Panc1 (cell line): ENCODE measurements at regions not wholly inside any gene's neighbourhood (a gene's known extent, or its start where the extent isn't known, plus 50 kb on each side); places are given as distances from the start of the nearest gene placed in this dataset.
"Not testable (repeated sequence)": the region's sequence is repeated elsewhere in the genome, so short reads cannot be mapped to it uniquely, and the experiment has no call there.

Experiments used
- ATAC-seq: fragments of 200-7000 bp; cut with Tn5 transposase; 2 replicates; pipeline ENCODE4 v1.9.1; 2020; ENCODE audit warnings: mild to moderate bottlenecking, moderate library complexity
- BruUV-seq: library from RNA; stranded (reverse); fragments of 400-500 nt; replicated peaks from 2 replicates; lab custom pipeline; 2021; lab: Mats Ljungman, UMichigan
- CTCF ChIA-PET: fragments of 300-600 bp; sonication (Branson Sonifier 250); formaldehyde crosslinking; loops from one replicate; lab custom pipeline; 2022; ENCODE audit warnings: antibody characterized with exemption; lab: Charles Lee
- POLR2A ChIA-PET: fragments of 300-600 bp; sonication (Branson Sonifier 250); formaldehyde crosslinking; loops from one replicate; lab custom pipeline; 2022; ENCODE audit warnings: antibody characterized with exemption; lab: Charles Lee
- DNase-seq: peaks from one replicate; pipeline ENCODE4 v3.0.0-alpha.2; 2010; ENCODE audit warnings: low read depth, low spot score
- H3K27ac ChIP-seq: 2 replicates; pipeline ENCODE4 v1.5.1; 2011; ENCODE audit warnings: mild to moderate bottlenecking, low read length, inconsistent platforms
- H3K27me3 ChIP-seq: fragments of 200-500 bp; sonication (Bioruptor generic); 2 replicates; pipeline ENCODE4 v1.6.0; 2014; ENCODE audit warnings: low read length, inconsistent platforms; ENCODE audit not compliant: control insufficient read depth, insufficient read depth
- H3K36me3 ChIP-seq: fragments of 200-500 bp; sonication (Bioruptor generic); 2 replicates; pipeline ENCODE4 v1.5.1; 2014; ENCODE audit warnings: inconsistent platforms, mild to moderate bottlenecking, low read length, moderate library complexity; ENCODE audit not compliant: control insufficient read depth, insufficient read depth
- H3K4me1 ChIP-seq: 2 replicates; pipeline ENCODE4 v1.5.1; 2011; ENCODE audit warnings: inconsistent platforms, mild to moderate bottlenecking, low read length, moderate library complexity; ENCODE audit not compliant: control insufficient read depth, insufficient read depth
- H3K4me3 ChIP-seq, 2 experiments: 2 replicates each; pipeline ENCODE4 v1.5.1; 2011 to 2012; ENCODE audit warnings: low read depth in 2 of 2, low read length in 2 of 2, mild to moderate bottlenecking in 2 of 2, inconsistent platforms in 1 of 2, moderate library complexity in 1 of 2
- H3K9me3 ChIP-seq: fragments of 200-500 bp; sonication (Bioruptor generic); 2 replicates; pipeline ENCODE4 v1.5.1; 2014; ENCODE audit warnings: low read depth, mild to moderate bottlenecking, inconsistent platforms, low read length, moderate library complexity; ENCODE audit not compliant: control insufficient read depth, insufficient read depth
- CTCF ChIP-seq: fragments of 450-650 bp; IDR thresholded peaks from 2 replicates; pipeline ENCODE4 v1.5.1; 2017; ENCODE audit warnings: mild to moderate bottlenecking
- POLR2AphosphoS5 ChIP-seq: IDR thresholded peaks from 2 replicates; pipeline ENCODE4 v1.6.1; 2012; ENCODE audit warnings: mild to moderate bottlenecking, low read depth, low read length, moderate library complexity
- SIN3A ChIP-seq: IDR thresholded peaks from 2 replicates; pipeline ENCODE4 v1.6.1; 2012; ENCODE audit warnings: low read depth, mild to moderate bottlenecking, low read length, moderate library complexity, borderline replicate concordance; ENCODE audit not compliant: insufficient read depth
- TCF7L2 ChIP-seq: IDR thresholded peaks from 2 replicates; pipeline ENCODE4 v1.6.1; 2011; ENCODE audit warnings: mild to moderate bottlenecking, low read depth, low read length, inconsistent platforms
- in situ Hi-C: cut with HindIII; loops from 2 replicates; pipeline ENCODE4 v1.10.0; 2016; ENCODE audit warnings: low sequenced_read_pairs, low pct_unique_long_range_greater_than_20kb
- intact Hi-C: fragments of 100-400 bp; cut with micrococcal nuclease; formaldehyde crosslinking; loops from one replicate; pipeline ENCODE4 v1.10.0; 2022; ENCODE audit not compliant: unreplicated experiment
- TF ChIP-seq, protein P1 (sequence below), 2 experiments: IDR thresholded peaks; 2 replicates each; pipeline ENCODE4 v1.6.1; 2011 to 2012; ENCODE audit warnings: low read depth in 2 of 2, control low read depth in 1 of 2, low read length in 1 of 2, mild to moderate bottlenecking in 1 of 2, moderate library complexity in 1 of 2; ENCODE audit not compliant: insufficient read depth in 1 of 2

- H3K9me3 ChIP-seq: no peaks in the 10 kb centered on the region
- CTCF ChIA-PET: no interaction called here
- H3K4me3 ChIP-seq: no peak overlapping the region
- no peaks in the 10 kb centered on the region for H3K36me3 ChIP-seq
- H3K27ac ChIP-seq: no peak overlapping the region
- POLR2A ChIA-PET: no interaction called here
- ATAC-seq: no peak
- no TSS peak for BruUV-seq
- in situ Hi-C loops (no loop called here), intact Hi-C loops (no loop called here)
- H3K27me3 ChIP-seq: no peaks in the 10 kb centered on the region
- TF ChIP-seq TCF7L2 (no peak), SIN3A (no peak), POLR2AphosphoS5 (no peak), CTCF (no peak)
- TF ChIP-seq, protein P1, sequence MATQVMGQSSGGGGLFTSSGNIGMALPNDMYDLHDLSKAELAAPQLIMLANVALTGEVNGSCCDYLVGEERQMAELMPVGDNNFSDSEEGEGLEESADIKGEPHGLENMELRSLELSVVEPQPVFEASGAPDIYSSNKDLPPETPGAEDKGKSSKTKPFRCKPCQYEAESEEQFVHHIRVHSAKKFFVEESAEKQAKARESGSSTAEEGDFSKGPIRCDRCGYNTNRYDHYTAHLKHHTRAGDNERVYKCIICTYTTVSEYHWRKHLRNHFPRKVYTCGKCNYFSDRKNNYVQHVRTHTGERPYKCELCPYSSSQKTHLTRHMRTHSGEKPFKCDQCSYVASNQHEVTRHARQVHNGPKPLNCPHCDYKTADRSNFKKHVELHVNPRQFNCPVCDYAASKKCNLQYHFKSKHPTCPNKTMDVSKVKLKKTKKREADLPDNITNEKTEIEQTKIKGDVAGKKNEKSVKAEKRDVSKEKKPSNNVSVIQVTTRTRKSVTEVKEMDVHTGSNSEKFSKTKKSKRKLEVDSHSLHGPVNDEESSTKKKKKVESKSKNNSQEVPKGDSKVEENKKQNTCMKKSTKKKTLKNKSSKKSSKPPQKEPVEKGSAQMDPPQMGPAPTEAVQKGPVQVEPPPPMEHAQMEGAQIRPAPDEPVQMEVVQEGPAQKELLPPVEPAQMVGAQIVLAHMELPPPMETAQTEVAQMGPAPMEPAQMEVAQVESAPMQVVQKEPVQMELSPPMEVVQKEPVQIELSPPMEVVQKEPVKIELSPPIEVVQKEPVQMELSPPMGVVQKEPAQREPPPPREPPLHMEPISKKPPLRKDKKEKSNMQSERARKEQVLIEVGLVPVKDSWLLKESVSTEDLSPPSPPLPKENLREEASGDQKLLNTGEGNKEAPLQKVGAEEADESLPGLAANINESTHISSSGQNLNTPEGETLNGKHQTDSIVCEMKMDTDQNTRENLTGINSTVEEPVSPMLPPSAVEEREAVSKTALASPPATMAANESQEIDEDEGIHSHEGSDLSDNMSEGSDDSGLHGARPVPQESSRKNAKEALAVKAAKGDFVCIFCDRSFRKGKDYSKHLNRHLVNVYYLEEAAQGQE (IDR thresholded peaks at IDR 0.05; ENCODE audit: insufficient read depth in 1 of 2, low read depth in 2 of 2, low read length in 1 of 2): no peak
- no peak for DNase-seq
- no peaks in the 10 kb centered on the region for H3K4me1 ChIP-seq
Observed at GRCh38 chrX:82734140-82734539, 774.0 kb upstream of the POU3F4 start.

DNA sequence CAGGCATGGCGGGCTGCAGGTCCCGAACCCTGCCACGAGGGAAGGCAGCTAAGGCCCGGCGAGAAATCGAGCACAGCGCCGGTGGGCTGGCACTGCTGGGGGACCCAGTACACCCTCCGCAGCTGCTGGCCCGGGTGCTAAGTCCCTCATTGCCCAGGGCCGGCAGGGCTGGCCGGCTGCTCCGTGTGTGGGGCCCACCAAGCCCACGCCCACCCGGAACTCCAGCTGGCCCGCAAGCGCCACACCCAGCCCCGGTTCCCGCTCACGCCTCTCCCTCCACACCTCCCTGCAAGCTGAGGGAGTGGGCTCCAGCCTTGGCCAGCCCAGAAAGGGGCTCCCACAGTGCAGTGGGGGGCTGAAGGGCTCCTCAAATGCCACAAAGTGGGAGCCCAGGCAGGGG is 769.8 kb upstream of the POU3F4 start:
- POLR2A ChIA-PET, ATAC-seq, H3K4me1 ChIP-seq, CTCF ChIA-PET, intact Hi-C loops, H3K9me3 ChIP-seq, BruUV-seq, DNase-seq, H3K36me3 ChIP-seq, H3K27me3 ChIP-seq, H3K4me3 ChIP-seq, H3K27ac ChIP-seq, in situ Hi-C loops: not testable (repeated sequence)

GRCh38 chrX:82742351-82742750 is 765.7 kb upstream of the POU3F4 start:
- POLR2A ChIA-PET: interaction anchor here (0.6 kb wide), 1 partner anchor 59 kb away, joined by 4 read pairs; no protein-coding TSS in a partner anchor
- Histone ChIP-seq H3K4me1 (no peaks in the 10 kb centered on the region), H3K27me3 (no peaks in the 10 kb centered on the region), H3K36me3 (no peaks in the 10 kb centered on the region), H3K9me3 (no peaks in the 10 kb centered on the region), H3K27ac (no peak overlapping the region), H3K4me3 (no peak overlapping the region)
- no peak for ATAC-seq
- DNase-seq: no peak
- intact Hi-C loops (no loop called here), in situ Hi-C loops (no loop called here)
- BruUV-seq: no TSS peak
- CTCF ChIA-PET: interaction anchor here (0.7 kb wide), 1 partner anchor 938 kb away, joined by 3 read pairs; no protein-coding TSS in a partner anchor
- TF ChIP-seq TCF7L2: no peak
- no peak for TF ChIP-seq SIN3A
- no peak for TF ChIP-seq CTCF
- TF ChIP-seq POLR2AphosphoS5: no peak
- TF ChIP-seq, protein P1 (IDR thresholded peaks at IDR 0.05; ENCODE audit: insufficient read depth in 1 of 2, low read depth in 2 of 2, low read length in 1 of 2): no peak
